C4-2B (cell line): ENCODE measurements at regions not wholly inside any gene's neighbourhood (a gene's known extent, or its start where the extent isn't known, plus 50 kb on each side); places are given as distances from the start of the nearest gene placed in this dataset.

Experiments
- H3K27ac ChIP-seq: fragments of 450-650 bp; 2 replicates; pipeline ENCODE4 v1.5.1; 2017
- CTCF ChIP-seq: fragments of 450-650 bp; conservative IDR thresholded peaks from 2 replicates; pipeline ENCODE4 v1.5.1; 2017; ENCODE audit warnings: mild to moderate bottlenecking
- ZFX ChIP-seq: fragments of 450-650 bp; IDR thresholded peaks from 2 replicates; pipeline ENCODE4 v1.6.1; 2017

GRCh38 chr4:136831553-136831952 is 700.7 kb downstream of the PCDH18 start:
- H3K27ac ChIP-seq: no peak overlapping the region
- TF ChIP-seq ZFX: no peak
- peak; percentile 7; the same call in 1 of the 2 replicates for TF ChIP-seq CTCF

- TF ChIP-seq CTCF: no peak
- TF ChIP-seq ZFX: no peak
These were observed 703.0 kb downstream of the PCDH18 start for GRCh38 chr4:136829280-136829679.

GRCh38 chr4:136823020-136823419 is 709.3 kb downstream of the PCDH18 start:
- TF ChIP-seq ZFX: no peak
- TF ChIP-seq CTCF: no peak

More at GRCh38 chr4:136829280-136829679, 703.0 kb downstream of the PCDH18 start:
- H3K27ac ChIP-seq: no peak overlapping the region

GRCh38 chr4:136818811-136819330 is 713.4 kb downstream of the PCDH18 start:
- TF ChIP-seq CTCF (no peak), ZFX (no peak)
- no peak overlapping the region for H3K27ac ChIP-seq

More at GRCh38 chr4:136823020-136823419, 709.3 kb downstream of the PCDH18 start:
- H3K27ac ChIP-seq: no peak overlapping the region

GRCh38 chr4:136812100-136812880 is 720.0 kb downstream of the PCDH18 start:
- no peak overlapping the region for H3K27ac ChIP-seq
- TF ChIP-seq ZFX (no peak), CTCF (no peak)

- TF ChIP-seq CTCF (no peak), ZFX (no peak)
- no peak overlapping the region for H3K27ac ChIP-seq
These were observed 720.7 kb downstream of the PCDH18 start for GRCh38 chr4:136811496-136812077.

GRCh38 chr4:136810626-136811025 is 721.7 kb downstream of the PCDH18 start:
- H3K27ac ChIP-seq: no peak overlapping the region
- TF ChIP-seq CTCF: no peak
- TF ChIP-seq ZFX: no peak
